Adipocyte (in vitro differentiated cells): ENCODE measurements at regions not wholly inside any gene's neighbourhood (a gene's known extent, or its start where the extent isn't known, plus 50 kb on each side); places are given as distances from the start of the nearest gene placed in this dataset.

Experiments used
- DNase-seq: peaks from one replicate; pipeline ENCODE4 v3.0.0-alpha.2; 2015; ENCODE audit warnings: low read depth
- H3K27me3 ChIP-seq: replicated peaks from 2 replicates; pipeline ENCODE4 v1.7.0; 2013; ENCODE audit warnings: mild to moderate bottlenecking, low read length, moderate library complexity; ENCODE audit not compliant: control insufficient read depth, insufficient read depth
- H3K36me3 ChIP-seq: 2 replicates; pipeline ENCODE4 v1.7.0; 2013; ENCODE audit warnings: low read length, mild to moderate bottlenecking, moderate library complexity; ENCODE audit not compliant: control insufficient read depth, insufficient read depth, severe bottlenecking
- H3K4me1 ChIP-seq: 2 replicates; pipeline ENCODE4 v1.7.0; 2013; ENCODE audit warnings: mild to moderate bottlenecking, low read length, moderate library complexity; ENCODE audit not compliant: control insufficient read depth, insufficient read depth
- H3K4me3 ChIP-seq: 2 replicates; pipeline ENCODE4 v1.7.0; 2013; ENCODE audit warnings: mild to moderate bottlenecking, low read length, moderate library complexity
- H3K9ac ChIP-seq: 2 replicates; pipeline ENCODE4 v1.7.0; 2013; ENCODE audit warnings: mild to moderate bottlenecking, low read length, moderate library complexity
- H3K9me3 ChIP-seq: 2 replicates; pipeline ENCODE4 v1.7.0; 2013; ENCODE audit warnings: mild to moderate bottlenecking, low read length, moderate library complexity; ENCODE audit not compliant: control insufficient read depth

DNA sequence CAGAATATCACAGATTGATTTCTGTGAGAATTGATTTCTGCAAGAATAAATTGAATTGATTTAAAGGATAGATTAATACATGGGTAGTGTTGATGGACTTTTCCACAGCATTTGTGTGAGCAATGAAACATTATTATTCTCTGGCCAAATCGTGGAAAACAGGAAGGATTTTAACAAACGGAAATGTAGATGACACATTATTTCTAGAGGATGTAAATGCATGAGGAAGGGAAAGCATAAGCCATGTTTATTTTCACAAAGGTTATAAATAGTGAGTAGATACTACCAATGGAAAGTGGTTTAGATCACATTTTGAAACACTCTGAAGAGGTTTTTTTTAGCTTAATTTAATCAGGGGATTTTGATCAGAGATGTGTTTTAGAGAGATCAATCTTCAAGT is 1534.6 kb upstream of the MIR17HG start:
- DNase-seq: no peak
- no peaks in the 10 kb centered on the region for H3K4me1 ChIP-seq

GRCh38 chr13:89816404-89816803 is 1531.1 kb upstream of the MIR17HG start:
- Histone ChIP-seq H3K4me3 (no peak overlapping the region), H3K4me1 (no peaks in the 10 kb centered on the region), H3K9ac (no peak overlapping the region), H3K27me3 (no peaks in the 10 kb centered on the region), H3K9me3 (no peaks in the 10 kb centered on the region), H3K36me3 (no peaks in the 10 kb centered on the region)
- no peak for DNase-seq

More for the DNA sequence above, 1534.6 kb upstream of the MIR17HG start:
- Histone ChIP-seq H3K27me3 (no peaks in the 10 kb centered on the region), H3K9ac (no peak overlapping the region), H3K36me3 (no peaks in the 10 kb centered on the region), H3K9me3 (no peaks in the 10 kb centered on the region), H3K4me3 (no peak overlapping the region)

- Histone ChIP-seq H3K4me1 (no peaks in the 10 kb centered on the region), H3K27me3 (no peaks in the 10 kb centered on the region), H3K9ac (no peak overlapping the region), H3K36me3 (no peaks in the 10 kb centered on the region), H3K9me3 (no peaks in the 10 kb centered on the region), H3K4me3 (no peak overlapping the region)
- DNase-seq: no peak
Observed at GRCh38 chr13:89822467-89822866, 1525.0 kb upstream of the MIR17HG start.

DNA sequence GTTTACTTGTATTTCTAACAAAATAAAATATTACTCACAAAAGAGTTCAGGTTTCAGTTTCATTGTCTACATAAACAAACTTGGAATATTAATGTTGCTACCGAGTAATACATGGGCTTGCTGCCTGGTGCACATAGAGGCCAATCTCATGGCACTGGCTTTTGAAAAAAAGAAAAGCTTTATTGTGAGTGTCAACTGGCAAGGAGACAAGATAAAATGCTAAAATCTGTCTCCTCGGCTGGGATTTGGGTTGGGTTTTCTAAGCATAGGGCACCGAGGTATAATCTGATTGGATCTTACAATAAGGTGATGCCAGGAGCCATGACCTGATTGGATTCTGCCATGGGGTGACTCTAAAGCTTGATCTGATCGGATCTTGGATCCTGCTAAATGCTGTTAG is 1519.9 kb upstream of the MIR17HG start:
- Histone ChIP-seq H3K9ac (no peak overlapping the region), H3K36me3 (no peaks in the 10 kb centered on the region), H3K9me3 (no peaks in the 10 kb centered on the region), H3K4me1 (peaks cover 6% of the 10 kb centered on the region), H3K4me3 (no peak overlapping the region), H3K27me3 (no peaks in the 10 kb centered on the region)
- DNase-seq: no peak

- no peak for DNase-seq
- Histone ChIP-seq H3K9me3 (no peaks in the 10 kb centered on the region), H3K4me3 (no peak overlapping the region), H3K9ac (no peak overlapping the region), H3K4me1 (peaks cover 6% of the 10 kb centered on the region), H3K27me3 (no peaks in the 10 kb centered on the region), H3K36me3 (no peaks in the 10 kb centered on the region)
Observed at GRCh38 chr13:89828506-89828905, 1519.0 kb upstream of the MIR17HG start.

DNA sequence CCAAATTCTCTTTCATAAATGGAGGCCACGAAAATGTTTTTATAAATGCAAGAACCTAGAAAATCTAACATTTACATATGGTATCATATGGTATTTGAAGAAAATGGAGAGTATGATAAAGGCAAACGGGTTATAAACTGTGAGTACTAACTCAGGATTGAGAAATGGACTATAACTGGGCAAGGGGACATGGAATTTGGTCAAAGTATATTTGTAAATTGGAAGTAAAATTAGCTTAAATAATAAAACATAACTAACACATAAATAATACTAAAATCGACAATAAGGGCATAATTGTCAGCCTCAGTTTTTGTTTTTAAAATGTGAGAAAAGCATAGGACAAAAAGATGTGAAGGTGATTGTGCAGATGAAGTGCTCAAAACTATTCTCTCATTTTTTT is 1516.3 kb upstream of the MIR17HG start:
- no peaks in the 10 kb centered on the region for H3K9me3 ChIP-seq
- H3K27me3 ChIP-seq: no peaks in the 10 kb centered on the region
- no peak overlapping the region for H3K4me3 ChIP-seq
- peaks cover 6% of the 10 kb centered on the region for H3K4me1 ChIP-seq
- no peak for DNase-seq
- H3K36me3 ChIP-seq: no peaks in the 10 kb centered on the region
- no peak overlapping the region for H3K9ac ChIP-seq

DNA sequence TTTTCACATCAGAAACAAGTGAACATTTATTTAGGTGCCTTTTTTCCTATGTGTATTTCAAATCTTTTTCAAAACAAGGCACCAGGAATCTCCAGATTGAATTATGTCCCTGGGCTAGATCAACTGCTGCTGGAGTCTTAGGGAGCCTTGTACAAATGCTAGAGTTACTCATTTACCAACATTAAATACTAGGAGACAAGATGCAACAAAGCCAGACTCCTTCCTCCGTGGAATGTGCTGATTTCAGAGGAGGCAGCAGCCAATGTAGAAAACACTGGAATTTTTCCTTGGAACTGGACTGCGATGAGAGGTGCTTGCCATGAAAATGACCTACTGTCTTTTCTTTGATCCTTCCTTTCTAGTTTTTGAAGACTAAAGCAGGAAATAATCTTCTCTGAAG is 1514.7 kb upstream of the MIR17HG start:
- Histone ChIP-seq H3K36me3 (no peaks in the 10 kb centered on the region), H3K4me3 (no peak overlapping the region), H3K27me3 (no peaks in the 10 kb centered on the region), H3K9ac (no peak overlapping the region), H3K9me3 (no peaks in the 10 kb centered on the region), H3K4me1 (peaks cover 3% of the 10 kb centered on the region)
- DNase-seq: no peak

DNA sequence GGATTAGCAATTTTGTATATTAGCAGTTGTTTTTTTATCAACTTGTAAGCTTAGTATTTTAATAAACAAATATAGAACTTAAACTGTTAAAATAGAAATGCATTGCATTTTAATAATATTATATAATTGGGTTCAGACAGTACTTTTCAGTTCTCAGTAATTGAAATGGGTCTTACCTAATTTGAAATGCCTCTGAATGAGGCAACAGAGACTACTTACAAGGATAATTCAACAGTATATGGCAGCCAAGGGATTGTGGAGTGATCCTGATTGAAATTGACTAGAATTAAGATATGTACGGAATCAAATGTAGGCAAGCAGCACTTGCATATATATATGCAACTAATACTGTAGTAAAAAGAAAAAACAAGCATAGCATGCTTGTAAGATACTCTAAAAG is 1503.9 kb upstream of the MIR17HG start:
- DNase-seq: no peak
- Histone ChIP-seq H3K36me3 (no peaks in the 10 kb centered on the region), H3K4me3 (no peak overlapping the region), H3K27me3 (no peaks in the 10 kb centered on the region), H3K9ac (no peak overlapping the region), H3K9me3 (no peaks in the 10 kb centered on the region), H3K4me1 (no peaks in the 10 kb centered on the region)

DNA sequence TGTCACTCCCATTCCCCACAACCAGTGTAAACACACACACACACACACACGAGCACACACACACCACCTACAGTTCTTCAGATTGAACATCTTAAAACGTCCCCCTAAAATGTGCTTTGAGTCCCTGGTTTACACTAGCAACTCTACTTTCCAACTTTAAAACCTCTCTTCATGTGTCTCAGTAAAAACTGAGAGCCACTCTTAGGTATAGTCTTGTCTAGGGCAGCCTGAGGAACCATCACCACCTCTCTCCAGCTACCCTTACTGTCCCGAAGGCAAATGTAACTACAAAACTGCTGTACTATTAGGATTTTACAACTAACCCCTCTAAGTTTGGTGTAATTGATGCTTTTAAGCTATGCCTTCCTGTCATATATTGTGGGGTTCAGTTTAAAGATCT is 1501.6 kb upstream of the MIR17HG start:
- no peaks in the 10 kb centered on the region for H3K4me1 ChIP-seq
- H3K9ac ChIP-seq: no peak overlapping the region
- no peaks in the 10 kb centered on the region for H3K27me3 ChIP-seq
- DNase-seq: no peak
- H3K9me3 ChIP-seq: no peaks in the 10 kb centered on the region
- no peak overlapping the region for H3K4me3 ChIP-seq
- H3K36me3 ChIP-seq: no peaks in the 10 kb centered on the region

GRCh38 chr13:89846926-89847585 is 1500.4 kb upstream of the MIR17HG start:
- no peaks in the 10 kb centered on the region for H3K27me3 ChIP-seq
- H3K9me3 ChIP-seq: no peaks in the 10 kb centered on the region
- no peak for DNase-seq
- H3K36me3 ChIP-seq: no peaks in the 10 kb centered on the region
- H3K4me3 ChIP-seq: no peak overlapping the region
- H3K9ac ChIP-seq: no peak overlapping the region
- H3K4me1 ChIP-seq: no peaks in the 10 kb centered on the region

DNA sequence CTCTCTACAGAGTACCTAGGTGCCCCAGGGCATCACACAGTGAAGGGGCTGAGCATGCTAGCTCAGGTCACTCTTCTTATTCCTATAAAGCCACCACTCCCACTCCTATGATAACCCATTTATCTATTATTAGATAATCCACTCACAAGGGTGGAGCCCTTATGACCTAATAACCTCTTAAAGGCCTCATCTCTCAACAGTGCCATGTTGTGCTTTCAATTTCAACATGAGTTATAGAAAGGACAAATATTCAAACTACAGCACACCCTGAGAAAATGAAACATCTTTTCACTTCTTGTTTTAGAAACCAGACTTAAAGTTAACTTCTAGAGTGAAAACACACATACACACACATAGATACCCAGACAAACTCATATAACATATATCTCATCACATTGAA is 1494.9 kb upstream of the MIR17HG start:
- no peaks in the 10 kb centered on the region for H3K4me1 ChIP-seq
- H3K9me3 ChIP-seq: no peaks in the 10 kb centered on the region
- H3K9ac ChIP-seq: no peak overlapping the region
- no peaks in the 10 kb centered on the region for H3K36me3 ChIP-seq
- DNase-seq: no peak
- no peak overlapping the region for H3K4me3 ChIP-seq
- H3K27me3 ChIP-seq: no peaks in the 10 kb centered on the region

GRCh38 chr13:89856512-89856911 is 1491.0 kb upstream of the MIR17HG start:
- Histone ChIP-seq H3K36me3 (no peaks in the 10 kb centered on the region), H3K27me3 (no peaks in the 10 kb centered on the region), H3K9me3 (no peaks in the 10 kb centered on the region), H3K4me1 (no peaks in the 10 kb centered on the region), H3K4me3 (no peak overlapping the region), H3K9ac (no peak overlapping the region)
- no peak for DNase-seq
